Stimulated activated CD8-positive, alpha-beta memory T cell treated with anti-CD3 and anti-CD28 coated beads, Interleukin-15, amount 100 ng/mL, for 1 hour (primary cell): ENCODE measurements at regions not wholly inside any gene's neighbourhood (a gene's known extent, or its start where the extent isn't known, plus 50 kb on each side); places are given as distances from the start of the nearest gene placed in this dataset.

Experiments
- DNase-seq: peaks from one replicate; pipeline ENCODE4 v3.0.0-alpha.2; 2020; ENCODE audit warnings: low read depth

DNA sequence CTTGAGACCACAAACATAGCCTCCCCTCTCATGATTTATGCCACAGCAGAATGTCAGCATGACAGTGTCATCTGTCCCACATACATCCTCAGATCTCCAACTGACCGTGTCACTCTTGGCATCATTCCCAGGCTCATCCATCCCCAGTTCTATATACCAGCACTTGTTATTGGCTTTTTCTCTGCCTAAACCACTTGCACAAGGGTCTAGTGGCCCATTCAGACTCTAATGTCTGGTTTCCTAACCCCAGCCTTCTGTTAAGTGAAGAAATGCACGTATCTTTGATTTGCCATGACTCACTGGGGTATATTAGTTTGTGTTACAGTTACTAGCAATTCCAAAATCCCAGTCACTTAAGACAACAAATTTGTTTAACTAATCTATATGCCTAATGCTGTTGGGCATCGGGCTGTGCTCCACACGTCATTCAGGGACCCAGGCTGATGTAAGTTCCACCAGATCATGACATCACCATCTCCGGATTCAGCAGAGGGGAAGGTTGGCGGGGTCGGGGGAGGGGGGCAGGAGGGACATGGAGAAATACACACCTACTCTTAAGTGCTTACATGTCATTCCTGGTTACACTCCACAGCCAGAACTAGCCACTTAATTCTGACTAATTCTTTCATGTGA, 517.4 kb downstream of the BUD13 start:
- DNase-seq = no peak

DNA sequence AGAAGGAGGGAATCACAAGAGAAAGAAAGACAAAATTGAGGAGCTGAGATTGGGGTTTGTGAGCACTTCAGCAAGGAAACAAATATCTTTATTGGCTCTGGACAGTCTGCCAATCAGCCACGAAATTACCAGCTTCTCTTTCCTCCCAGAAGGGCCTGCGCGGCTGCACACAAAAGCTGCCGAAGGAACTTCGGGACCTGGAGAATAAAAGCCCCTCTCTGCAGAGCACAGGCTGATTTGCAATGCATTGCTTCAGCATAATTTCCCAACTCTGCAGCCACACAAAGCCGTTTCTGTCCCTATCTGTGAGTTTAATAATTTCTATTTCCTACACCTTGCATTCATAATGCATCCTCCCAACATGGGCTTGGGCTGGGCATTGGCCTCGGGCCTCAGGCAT, 522.6 kb downstream of the BUD13 start:
- DNase-seq = no peak

GRCh38 chr11:116249561-116249960, 523.2 kb downstream of the BUD13 start:
- no peak for DNase-seq

DNA sequence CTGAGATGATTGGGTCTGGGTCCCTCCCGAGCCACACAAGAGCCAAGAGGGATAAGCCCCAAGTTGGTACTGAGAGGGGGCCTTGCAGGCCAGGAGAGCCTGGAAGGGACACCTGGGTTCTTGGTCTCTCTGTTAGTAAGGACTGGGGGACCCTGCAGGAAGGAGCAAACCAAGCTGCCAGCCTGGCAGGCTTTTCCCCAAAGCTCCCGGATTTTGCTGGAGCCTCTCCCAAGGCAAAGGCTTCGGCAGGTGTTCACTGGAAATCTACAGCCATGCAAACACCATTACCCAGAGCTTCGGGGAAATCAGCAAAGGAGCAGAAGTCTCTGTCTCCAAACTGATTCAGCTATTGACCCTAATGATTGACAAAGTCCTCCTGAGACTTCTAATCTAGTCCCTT, 527.9 kb downstream of the BUD13 start:
- no peak for DNase-seq

DNA sequence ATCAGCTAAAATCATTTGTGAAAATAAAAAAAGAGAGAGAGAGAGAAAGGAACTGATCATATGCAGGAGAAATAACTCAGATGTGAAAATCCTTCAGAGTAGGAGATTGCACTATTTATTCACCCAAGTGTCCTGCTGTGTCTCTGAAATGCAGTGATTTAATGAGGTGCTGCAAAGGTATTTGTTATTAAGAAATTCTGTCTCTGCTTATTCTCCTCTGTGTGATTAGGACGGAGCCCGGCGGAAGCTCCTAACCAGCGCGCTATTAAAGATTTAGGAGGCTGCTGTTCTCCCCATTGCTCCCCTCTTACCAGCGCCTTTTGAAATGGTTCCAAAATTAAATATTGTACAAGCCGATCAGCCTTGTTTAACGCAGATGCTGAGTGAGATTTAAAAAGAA, 528.3 kb downstream of the BUD13 start:
- no peak for DNase-seq

DNA sequence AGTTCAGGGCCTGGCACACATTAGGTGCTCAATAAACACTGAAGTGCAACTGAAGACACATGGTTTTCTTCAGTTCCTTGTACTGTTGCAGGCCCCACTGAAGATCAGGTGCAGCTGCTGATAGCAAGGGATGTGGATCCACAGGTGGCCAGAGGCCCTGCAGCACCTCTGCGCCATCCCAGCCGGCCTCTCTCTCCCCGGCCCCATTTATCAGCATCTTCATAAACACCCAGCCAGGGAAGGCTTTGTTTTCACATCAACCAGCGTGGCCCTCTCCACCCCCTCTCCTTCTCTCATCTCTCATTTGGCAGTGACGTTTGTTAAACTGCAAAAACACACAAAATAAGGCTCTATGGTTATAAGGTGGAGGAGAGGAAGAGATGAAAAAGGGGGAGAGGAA, 528.8 kb downstream of the BUD13 start:
- DNase-seq = no peak

- DNase-seq = no peak
Measured at GRCh38 chr11:116242006-116242405, 530.8 kb downstream of the BUD13 start.

- no peak for DNase-seq
Measured at GRCh38 chr11:116240710-116241109, 532.1 kb downstream of the BUD13 start.

DNA sequence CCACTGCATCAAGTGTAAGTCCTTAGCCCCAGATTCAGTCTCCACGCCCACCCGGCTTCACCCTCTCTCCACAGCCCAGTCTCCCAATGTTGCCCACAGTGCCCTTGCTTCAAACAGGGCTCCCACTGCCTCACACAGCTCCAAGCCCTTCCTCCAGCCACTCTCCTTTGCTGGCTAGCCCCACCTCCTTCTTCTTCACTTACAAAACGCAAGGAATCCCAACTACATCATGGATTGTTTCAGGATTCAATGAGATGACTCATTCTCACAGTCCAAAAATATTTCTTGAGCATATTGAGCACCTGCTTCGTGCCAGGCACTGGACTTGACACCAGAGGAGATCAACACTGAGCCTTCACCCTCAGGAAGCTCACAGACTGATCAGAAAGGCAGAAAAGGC, 533.5 kb downstream of the BUD13 start:
- DNase-seq = no peak

- no peak for DNase-seq
Measured at GRCh38 chr11:116234989-116235568, 537.7 kb downstream of the BUD13 start.

GRCh38 chr11:116233561-116233960, 539.2 kb downstream of the BUD13 start:
- DNase-seq = no peak

DNA sequence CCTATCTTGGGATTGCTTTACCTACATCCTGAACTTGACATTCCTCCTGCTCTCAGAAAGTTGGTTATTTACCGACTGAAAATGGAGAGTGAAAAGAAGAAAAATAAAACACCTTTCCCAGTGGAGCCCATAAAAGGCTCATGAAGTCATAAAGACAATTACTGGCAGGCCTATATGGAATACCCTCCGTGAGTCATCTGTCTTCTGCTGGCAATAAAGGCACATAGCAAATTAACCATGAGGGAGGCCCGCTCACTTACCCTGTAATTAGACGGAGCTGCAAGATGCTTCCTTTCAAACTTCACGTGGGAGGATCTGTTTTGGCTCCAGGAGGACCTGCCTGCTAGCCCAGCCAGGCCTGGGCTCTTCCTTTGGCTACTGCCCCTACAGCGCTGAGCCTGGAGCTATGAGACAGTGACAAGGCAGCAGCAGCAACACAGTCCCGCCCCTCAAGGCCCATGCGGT, 540.4 kb downstream of the BUD13 start:
- DNase-seq = no peak

DNA sequence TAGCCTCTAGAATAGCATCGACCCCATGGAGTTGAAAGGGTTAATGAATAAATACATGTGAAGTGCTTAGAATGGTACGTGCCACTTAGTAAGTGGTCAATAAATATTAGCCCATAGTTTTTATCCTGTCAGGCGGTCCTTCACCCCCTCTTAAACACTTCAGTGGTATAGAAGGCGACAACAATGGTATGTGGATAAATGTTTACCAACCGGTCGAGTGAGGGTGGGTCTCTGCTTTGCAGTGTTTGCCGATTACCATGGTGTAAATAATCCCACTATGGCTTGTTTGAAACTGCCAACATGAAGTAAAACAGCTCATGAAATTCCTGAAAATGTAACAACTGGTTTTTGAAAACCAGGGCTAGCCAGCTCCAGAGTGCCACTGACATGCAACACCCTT, 541.2 kb downstream of the BUD13 start:
- no peak for DNase-seq

- no peak for DNase-seq
Measured at GRCh38 chr11:116230438-116230837, 542.3 kb downstream of the BUD13 start.

GRCh38 chr11:116229236-116229970, 543.4 kb downstream of the BUD13 start:
- no peak for DNase-seq

DNA sequence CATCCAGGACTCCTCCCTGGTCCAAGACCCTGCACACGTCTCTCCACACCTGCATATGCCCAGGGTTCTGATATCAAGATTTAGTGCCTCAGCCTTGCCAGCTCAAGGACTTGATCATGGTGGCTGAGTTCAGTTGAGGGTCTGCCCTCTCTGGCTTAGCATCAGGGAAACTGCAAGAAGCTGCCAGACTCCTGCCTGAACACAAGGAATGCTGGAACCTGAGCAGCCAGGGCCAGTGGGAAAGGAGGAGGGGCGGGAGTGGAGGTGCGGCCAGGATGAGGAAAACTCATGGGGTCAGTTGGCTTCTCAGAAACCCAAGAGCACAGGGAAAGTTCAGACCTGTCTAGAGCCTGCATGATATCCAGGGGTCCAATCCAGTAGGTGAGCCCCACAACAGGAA, 546.1 kb downstream of the BUD13 start:
- no peak for DNase-seq

- DNase-seq = no peak
Measured at GRCh38 chr11:116225784-116226585, 546.8 kb downstream of the BUD13 start.

GRCh38 chr11:116225236-116225635, 547.6 kb downstream of the BUD13 start:
- DNase-seq = no peak

DNA sequence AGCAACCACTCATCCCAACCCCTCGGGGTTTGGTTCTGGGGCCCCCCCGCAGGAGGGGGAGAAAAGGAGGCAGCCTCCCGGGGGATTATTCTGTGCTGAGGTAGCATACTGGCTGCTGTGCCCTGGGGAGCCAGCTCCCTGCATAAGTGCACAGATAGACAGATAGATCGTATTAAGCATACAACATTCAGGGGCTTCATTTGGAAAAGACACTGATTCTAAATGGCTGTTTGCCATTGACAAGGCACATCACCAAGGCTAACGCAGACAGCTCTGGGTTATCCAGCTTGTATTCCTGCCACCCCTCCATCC, 547.9 kb downstream of the BUD13 start:
- DNase-seq = no peak

DNA sequence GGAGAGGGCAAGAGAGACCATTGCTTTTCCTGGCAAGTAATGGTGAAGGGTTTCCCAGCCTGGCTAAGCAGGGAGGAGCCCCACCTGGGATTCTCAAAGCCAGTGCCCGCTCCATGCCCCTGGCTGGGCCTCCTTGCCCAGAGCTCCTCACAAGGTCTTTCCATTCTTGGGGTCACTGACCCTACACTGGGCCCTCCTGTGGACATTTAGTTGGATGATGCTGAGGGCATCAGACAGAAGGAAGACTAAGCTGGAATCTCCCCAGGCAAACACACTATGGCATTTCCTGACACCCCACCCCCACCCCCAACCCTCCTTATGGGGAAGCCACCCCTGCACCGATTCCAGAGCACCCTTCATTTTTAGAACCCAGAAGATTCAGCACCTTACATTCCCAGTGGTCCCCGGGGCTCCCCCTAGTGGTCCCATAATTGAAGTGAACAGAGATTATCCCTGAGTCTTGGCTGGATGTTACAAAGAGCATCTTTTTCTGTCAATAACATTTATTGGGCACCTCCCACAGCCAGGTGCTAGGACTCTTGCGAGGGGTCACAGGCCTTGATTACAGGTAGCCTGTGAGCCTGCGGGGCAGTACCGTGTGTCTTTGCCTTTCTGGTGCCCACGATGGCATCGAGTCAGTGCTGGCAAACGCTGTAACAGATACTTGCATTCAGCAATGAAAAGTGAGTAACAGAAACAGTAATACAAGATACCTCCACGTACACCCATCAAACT, 548.5 kb downstream of the BUD13 start:
- peak; percentile 7 for DNase-seq

DNA sequence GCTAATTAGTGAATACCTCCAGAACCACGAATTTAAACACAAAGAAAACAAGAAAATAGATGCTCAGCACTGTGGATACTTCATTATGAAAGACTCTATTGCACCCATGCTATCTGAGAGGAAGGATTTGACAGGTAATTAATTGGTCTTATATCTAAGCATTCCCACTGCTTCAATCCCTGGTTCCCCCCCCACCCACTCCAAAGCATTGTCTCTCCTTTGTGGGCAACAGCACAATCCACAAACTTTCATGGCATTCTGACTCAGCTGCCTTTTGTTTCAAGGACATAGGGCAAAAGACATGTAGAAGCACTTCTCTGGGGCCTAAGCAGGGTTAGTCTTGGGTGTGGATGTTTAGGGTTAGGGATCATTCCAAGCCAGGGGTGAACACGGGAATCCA, 551.4 kb downstream of the BUD13 start:
- no peak for DNase-seq

- DNase-seq = no peak
Measured at GRCh38 chr11:116219171-116219635, 553.6 kb downstream of the BUD13 start.
